WTC11 (cell line): ENCODE measurements at regions not wholly inside any gene's neighbourhood (a gene's known extent, or its start where the extent isn't known, plus 50 kb on each side); places are given as distances from the start of the nearest gene placed in this dataset.

Experiments used
- ATAC-seq: fragments of 200-7000 bp; cut with Tn5 transposase; 2 replicates; pipeline ENCODE4 v1.10.0; 2021; ENCODE audit warnings: mild to moderate bottlenecking, moderate library complexity
- CTCF ChIA-PET: fragments of 300-600 bp; sonication (Branson Sonifier 250); formaldehyde crosslinking; loops from one replicate; lab custom pipeline; 2021; ENCODE audit warnings: antibody characterized with exemption; lab: Charles Lee
- POLR2A ChIA-PET: fragments of 350-600 bp; sonication (Branson Sonifier 250); formaldehyde crosslinking; loops from one replicate; lab custom pipeline; 2021; ENCODE audit warnings: antibody characterized with exemption; lab: Charles Lee
- DNase-seq: peaks from one replicate; pipeline ENCODE4 v3.0.0; 2021; ENCODE audit warnings: low spot score
- H3K27ac Mint-ChIP-seq: 2 replicates; pipeline ENCODE4 v1.8.0; 2021; ENCODE audit warnings: mixed read lengths
- H3K27me3 Mint-ChIP-seq: 2 replicates; pipeline ENCODE4 v1.8.0; 2021; ENCODE audit warnings: low read depth, mild to moderate bottlenecking, moderate library complexity, mixed read lengths
- H3K36me3 Mint-ChIP-seq: 2 replicates; pipeline ENCODE4 v1.8.0; 2021; ENCODE audit warnings: mixed read lengths
- H3K4me1 Mint-ChIP-seq: 2 replicates; pipeline ENCODE4 v1.8.0; 2022; ENCODE audit warnings: mixed read lengths
- H3K4me3 Mint-ChIP-seq: 2 replicates; pipeline ENCODE4 v1.8.0; 2021; ENCODE audit warnings: mild to moderate bottlenecking, moderate library complexity, mixed read lengths
- H3K9me3 Mint-ChIP-seq: 2 replicates; pipeline ENCODE4 v1.8.0; 2021; ENCODE audit warnings: mixed read lengths
- CREB1 ChIP-seq: sonication (generic); formaldehyde crosslinking; IDR thresholded peaks from 2 replicates; pipeline ENCODE4 v1.8.0; 2023; ENCODE audit warnings: mild to moderate bottlenecking, missing genetic modification reagents
- E2F1 ChIP-seq: sonication (generic); formaldehyde crosslinking; IDR thresholded peaks from 2 replicates; pipeline ENCODE4 v1.8.0; 2022; ENCODE audit warnings: mild to moderate bottlenecking, missing genetic modification reagents
- E2F4 ChIP-seq: sonication (generic); formaldehyde crosslinking; IDR thresholded peaks from 2 replicates; pipeline ENCODE4 v1.8.1; 2022; ENCODE audit warnings: low read depth, mild to moderate bottlenecking, moderate library complexity, missing genetic modification reagents, borderline replicate concordance
- GRHL2 ChIP-seq: fragments of 250-450 bp; sonication (Bioruptor Pico); IDR thresholded peaks from 2 replicates; pipeline ENCODE4 v1.8.0; 2022; ENCODE audit warnings: mild to moderate bottlenecking, moderate library complexity; ENCODE audit not compliant: insufficient replicate concordance, severe bottlenecking
- NFE2L1 ChIP-seq: sonication (generic); formaldehyde crosslinking; IDR thresholded peaks from 2 replicates; pipeline ENCODE4 v1.8.1; 2023; ENCODE audit warnings: missing genetic modification reagents
- TEAD4 ChIP-seq: sonication (generic); formaldehyde crosslinking; IDR thresholded peaks from 2 replicates; pipeline ENCODE4 v1.8.0; 2022; ENCODE audit warnings: mild to moderate bottlenecking, missing genetic modification reagents
- ZNF138 ChIP-seq: sonication (generic); formaldehyde crosslinking; conservative IDR thresholded peaks from 2 replicates; pipeline ENCODE4 v1.8.1; 2022; ENCODE audit warnings: mild to moderate bottlenecking, moderate library complexity, missing genetic modification reagents
- ZNF396 ChIP-seq: fragments of 250-450 bp; sonication (Bioruptor Pico); IDR thresholded peaks from 2 replicates; pipeline ENCODE4 v1.8.0; 2021; ENCODE audit warnings: mild to moderate bottlenecking, moderate library complexity, borderline replicate concordance
- TF ChIP-seq, protein P1 (sequence below): fragments of 250-450 bp; sonication (Bioruptor Pico); IDR thresholded peaks from 2 replicates; pipeline ENCODE4 v1.9.0; 2021; ENCODE audit warnings: moderate library complexity, mild to moderate bottlenecking, inconsistent platforms, borderline replicate concordance
- TF ChIP-seq, protein P2 (sequence below): fragments of 200-600 bp; IDR thresholded peaks from 2 replicates; pipeline ENCODE4 v1.8.0; 2022; ENCODE audit warnings: antibody characterized with exemption
- TF ChIP-seq, protein P3 (sequence below): fragments of 250-450 bp; sonication (Bioruptor Pico); IDR thresholded peaks from 2 replicates; pipeline ENCODE4 v1.9.0; 2021; ENCODE audit warnings: mild to moderate bottlenecking
- TF ChIP-seq, protein P4 (sequence below): sonication (generic); formaldehyde crosslinking; conservative IDR thresholded peaks from 2 replicates; pipeline ENCODE4 v1.8.1; 2022; ENCODE audit warnings: mild to moderate bottlenecking, missing genetic modification reagents
- TF ChIP-seq, protein P5 (sequence below): sonication (generic); formaldehyde crosslinking; IDR thresholded peaks from 2 replicates; pipeline ENCODE4 v1.8.1; 2023; ENCODE audit warnings: mild to moderate bottlenecking, missing genetic modification reagents, borderline replicate concordance
- TF ChIP-seq, protein P6 (sequence below): sonication (generic); formaldehyde crosslinking; IDR thresholded peaks from 2 replicates; pipeline ENCODE4 v1.8.0; 2022; ENCODE audit warnings: missing genetic modification reagents

DNA sequence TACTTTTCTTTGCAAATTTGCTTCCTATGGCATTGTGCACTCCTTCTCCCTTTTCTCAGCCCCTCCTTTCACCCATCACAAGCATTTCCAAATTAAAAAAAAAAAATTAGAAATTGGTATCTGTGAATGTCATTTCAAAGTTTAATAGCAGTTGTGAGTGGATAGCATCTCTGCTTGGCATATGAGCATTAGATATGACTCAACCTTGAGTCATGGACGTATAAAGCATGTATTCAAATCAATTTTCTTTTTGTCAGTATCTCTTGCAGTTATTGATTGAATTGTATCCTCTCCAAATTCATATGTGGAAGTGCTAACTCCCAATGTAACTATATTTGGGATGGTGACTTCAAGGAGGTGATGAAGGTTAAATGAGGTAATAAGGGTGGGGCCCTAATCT lies 60.1 kb upstream of the MAP3K7 start:
- POLR2A ChIA-PET: no interaction called here
- DNase-seq (no peak), ATAC-seq (no peak)
- Mint-ChIP-seq H3K9me3 (peaks cover 8% of the 10 kb centered on the region), H3K4me1 (peaks cover 24% of the 10 kb centered on the region), H3K27me3 (no peaks in the 10 kb centered on the region), H3K4me3 (no peak overlapping the region), H3K36me3 (no peaks in the 10 kb centered on the region; the same call in 1 of the 2 replicates), H3K27ac (no peak overlapping the region)
- CTCF ChIA-PET: no interaction called here
- TF ChIP-seq, protein P1, sequence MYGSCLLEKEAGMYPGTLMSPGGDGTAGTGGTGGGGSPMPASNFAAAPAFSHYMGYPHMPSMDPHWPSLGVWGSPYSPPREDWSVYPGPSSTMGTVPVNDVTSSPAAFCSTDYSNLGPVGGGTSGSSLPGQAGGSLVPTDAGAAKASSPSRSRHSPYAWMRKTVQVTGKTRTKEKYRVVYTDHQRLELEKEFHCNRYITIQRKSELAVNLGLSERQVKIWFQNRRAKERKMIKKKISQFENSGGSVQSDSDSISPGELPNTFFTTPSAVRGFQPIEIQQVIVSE: no peak
- TF ChIP-seq E2F4 (CRISPR knock-in tag): no peak
- TF ChIP-seq, protein P2, sequence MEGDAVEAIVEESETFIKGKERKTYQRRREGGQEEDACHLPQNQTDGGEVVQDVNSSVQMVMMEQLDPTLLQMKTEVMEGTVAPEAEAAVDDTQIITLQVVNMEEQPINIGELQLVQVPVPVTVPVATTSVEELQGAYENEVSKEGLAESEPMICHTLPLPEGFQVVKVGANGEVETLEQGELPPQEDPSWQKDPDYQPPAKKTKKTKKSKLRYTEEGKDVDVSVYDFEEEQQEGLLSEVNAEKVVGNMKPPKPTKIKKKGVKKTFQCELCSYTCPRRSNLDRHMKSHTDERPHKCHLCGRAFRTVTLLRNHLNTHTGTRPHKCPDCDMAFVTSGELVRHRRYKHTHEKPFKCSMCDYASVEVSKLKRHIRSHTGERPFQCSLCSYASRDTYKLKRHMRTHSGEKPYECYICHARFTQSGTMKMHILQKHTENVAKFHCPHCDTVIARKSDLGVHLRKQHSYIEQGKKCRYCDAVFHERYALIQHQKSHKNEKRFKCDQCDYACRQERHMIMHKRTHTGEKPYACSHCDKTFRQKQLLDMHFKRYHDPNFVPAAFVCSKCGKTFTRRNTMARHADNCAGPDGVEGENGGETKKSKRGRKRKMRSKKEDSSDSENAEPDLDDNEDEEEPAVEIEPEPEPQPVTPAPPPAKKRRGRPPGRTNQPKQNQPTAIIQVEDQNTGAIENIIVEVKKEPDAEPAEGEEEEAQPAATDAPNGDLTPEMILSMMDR: no peak
- TF ChIP-seq TEAD4 (CRISPR knock-in tag): no peak
- TF ChIP-seq GRHL2: no peak
- TF ChIP-seq, protein P3, sequence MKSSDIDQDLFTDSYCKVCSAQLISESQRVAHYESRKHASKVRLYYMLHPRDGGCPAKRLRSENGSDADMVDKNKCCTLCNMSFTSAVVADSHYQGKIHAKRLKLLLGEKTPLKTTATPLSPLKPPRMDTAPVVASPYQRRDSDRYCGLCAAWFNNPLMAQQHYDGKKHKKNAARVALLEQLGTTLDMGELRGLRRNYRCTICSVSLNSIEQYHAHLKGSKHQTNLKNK (CRISPR knock-in tag): no peak

DNA sequence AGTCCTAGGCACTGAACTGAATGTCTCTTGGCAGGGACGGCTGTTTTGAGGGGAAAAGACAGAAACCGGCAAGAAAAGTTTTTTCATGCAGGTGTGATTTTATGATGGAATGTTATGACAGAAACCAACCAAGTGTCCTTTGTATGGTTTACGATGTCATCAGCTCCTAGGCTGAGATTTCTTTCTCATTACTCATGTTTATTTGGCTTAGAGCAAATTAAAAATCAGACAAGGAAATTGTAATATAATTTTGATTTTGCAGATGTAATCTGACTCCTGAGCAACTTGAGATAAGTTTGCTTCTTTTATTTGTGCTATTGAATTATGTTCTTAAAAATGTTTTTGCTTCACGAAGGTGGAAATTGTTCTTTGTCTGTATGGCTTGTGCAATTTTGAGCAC lies 58.8 kb upstream of the MAP3K7 start:
- Mint-ChIP-seq H3K36me3 (no peaks in the 10 kb centered on the region; the same call in 1 of the 2 replicates), H3K4me1 (peaks cover 18% of the 10 kb centered on the region), H3K9me3 (peaks cover 12% of the 10 kb centered on the region), H3K27ac (no peak overlapping the region), H3K4me3 (no peak overlapping the region), H3K27me3 (no peaks in the 10 kb centered on the region)
- no peak for ATAC-seq
- ChIA-PET CTCF (no interaction called here), POLR2A (interaction anchor here (0.6 kb wide), 1 partner anchor 554 kb away, joined by 3 read pairs; no protein-coding TSS in a partner anchor)
- no peak for DNase-seq
- no peak for TF ChIP-seq CREB1
- TF ChIP-seq, protein P4, sequence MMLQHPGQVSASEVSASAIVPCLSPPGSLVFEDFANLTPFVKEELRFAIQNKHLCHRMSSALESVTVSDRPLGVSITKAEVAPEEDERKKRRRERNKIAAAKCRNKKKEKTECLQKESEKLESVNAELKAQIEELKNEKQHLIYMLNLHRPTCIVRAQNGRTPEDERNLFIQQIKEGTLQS (CRISPR knock-in tag): no peak
- TF ChIP-seq ZNF138 (CRISPR knock-in tag): no peak
- TF ChIP-seq, protein P5, sequence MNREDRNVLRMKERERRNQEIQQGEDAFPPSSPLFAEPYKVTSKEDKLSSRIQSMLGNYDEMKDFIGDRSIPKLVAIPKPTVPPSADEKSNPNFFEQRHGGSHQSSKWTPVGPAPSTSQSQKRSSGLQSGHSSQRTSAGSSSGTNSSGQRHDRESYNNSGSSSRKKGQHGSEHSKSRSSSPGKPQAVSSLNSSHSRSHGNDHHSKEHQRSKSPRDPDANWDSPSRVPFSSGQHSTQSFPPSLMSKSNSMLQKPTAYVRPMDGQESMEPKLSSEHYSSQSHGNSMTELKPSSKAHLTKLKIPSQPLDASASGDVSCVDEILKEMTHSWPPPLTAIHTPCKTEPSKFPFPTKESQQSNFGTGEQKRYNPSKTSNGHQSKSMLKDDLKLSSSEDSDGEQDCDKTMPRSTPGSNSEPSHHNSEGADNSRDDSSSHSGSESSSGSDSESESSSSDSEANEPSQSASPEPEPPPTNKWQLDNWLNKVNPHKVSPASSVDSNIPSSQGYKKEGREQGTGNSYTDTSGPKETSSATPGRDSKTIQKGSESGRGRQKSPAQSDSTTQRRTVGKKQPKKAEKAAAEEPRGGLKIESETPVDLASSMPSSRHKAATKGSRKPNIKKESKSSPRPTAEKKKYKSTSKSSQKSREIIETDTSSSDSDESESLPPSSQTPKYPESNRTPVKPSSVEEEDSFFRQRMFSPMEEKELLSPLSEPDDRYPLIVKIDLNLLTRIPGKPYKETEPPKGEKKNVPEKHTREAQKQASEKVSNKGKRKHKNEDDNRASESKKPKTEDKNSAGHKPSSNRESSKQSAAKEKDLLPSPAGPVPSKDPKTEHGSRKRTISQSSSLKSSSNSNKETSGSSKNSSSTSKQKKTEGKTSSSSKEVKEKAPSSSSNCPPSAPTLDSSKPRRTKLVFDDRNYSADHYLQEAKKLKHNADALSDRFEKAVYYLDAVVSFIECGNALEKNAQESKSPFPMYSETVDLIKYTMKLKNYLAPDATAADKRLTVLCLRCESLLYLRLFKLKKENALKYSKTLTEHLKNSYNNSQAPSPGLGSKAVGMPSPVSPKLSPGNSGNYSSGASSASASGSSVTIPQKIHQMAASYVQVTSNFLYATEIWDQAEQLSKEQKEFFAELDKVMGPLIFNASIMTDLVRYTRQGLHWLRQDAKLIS (CRISPR knock-in tag): no peak
- TF ChIP-seq ZNF396 (CRISPR knock-in tag): no peak
- TF ChIP-seq E2F1 (CRISPR knock-in tag): no peak

DNA sequence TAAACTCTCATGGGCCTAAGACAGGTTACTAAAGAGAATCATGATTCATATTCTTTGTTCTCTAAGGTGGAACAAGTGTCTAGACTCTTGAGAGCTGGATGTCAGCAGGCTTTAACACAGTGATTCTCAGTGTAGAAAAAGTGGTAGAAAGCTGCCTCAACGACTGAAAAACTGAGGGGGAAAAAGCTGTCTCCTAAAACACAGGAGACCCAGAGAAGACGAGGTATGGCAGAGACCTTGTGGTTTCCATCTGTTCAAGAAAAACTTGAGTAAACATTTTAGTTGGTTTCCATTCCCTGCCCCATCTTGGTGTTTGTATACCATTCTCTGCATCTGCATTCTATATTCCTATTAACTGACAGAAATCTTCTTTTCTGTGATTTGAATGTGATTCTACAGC lies 57.6 kb upstream of the MAP3K7 start:
- ChIA-PET POLR2A (no interaction called here), CTCF (no interaction called here)
- ATAC-seq: no peak
- Mint-ChIP-seq H3K36me3 (peaks cover 1% of the 10 kb centered on the region; the same call in 1 of the 2 replicates), H3K4me1 (peaks cover 13% of the 10 kb centered on the region), H3K4me3 (no peak overlapping the region), H3K9me3 (peaks cover 10% of the 10 kb centered on the region), H3K27me3 (no peaks in the 10 kb centered on the region), H3K27ac (no peak overlapping the region)
- DNase-seq: no peak
- no peak for TF ChIP-seq E2F1 (CRISPR knock-in tag)
- no peak for TF ChIP-seq NFE2L1 (CRISPR knock-in tag)
- TF ChIP-seq, protein P6, sequence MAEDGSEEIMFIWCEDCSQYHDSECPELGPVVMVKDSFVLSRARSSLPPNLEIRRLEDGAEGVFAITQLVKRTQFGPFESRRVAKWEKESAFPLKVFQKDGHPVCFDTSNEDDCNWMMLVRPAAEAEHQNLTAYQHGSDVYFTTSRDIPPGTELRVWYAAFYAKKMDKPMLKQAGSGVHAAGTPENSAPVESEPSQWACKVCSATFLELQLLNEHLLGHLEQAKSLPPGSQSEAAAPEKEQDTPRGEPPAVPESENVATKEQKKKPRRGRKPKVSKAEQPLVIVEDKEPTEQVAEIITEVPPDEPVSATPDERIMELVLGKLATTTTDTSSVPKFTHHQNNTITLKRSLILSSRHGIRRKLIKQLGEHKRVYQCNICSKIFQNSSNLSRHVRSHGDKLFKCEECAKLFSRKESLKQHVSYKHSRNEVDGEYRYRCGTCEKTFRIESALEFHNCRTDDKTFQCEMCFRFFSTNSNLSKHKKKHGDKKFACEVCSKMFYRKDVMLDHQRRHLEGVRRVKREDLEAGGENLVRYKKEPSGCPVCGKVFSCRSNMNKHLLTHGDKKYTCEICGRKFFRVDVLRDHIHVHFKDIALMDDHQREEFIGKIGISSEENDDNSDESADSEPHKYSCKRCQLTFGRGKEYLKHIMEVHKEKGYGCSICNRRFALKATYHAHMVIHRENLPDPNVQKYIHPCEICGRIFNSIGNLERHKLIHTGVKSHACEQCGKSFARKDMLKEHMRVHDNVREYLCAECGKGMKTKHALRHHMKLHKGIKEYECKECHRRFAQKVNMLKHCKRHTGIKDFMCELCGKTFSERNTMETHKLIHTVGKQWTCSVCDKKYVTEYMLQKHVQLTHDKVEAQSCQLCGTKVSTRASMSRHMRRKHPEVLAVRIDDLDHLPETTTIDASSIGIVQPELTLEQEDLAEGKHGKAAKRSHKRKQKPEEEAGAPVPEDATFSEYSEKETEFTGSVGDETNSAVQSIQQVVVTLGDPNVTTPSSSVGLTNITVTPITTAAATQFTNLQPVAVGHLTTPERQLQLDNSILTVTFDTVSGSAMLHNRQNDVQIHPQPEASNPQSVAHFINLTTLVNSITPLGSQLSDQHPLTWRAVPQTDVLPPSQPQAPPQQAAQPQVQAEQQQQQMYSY (CRISPR knock-in tag): no peak
